Vagina (tissue), 2 donors: ENCODE measurements at regions not wholly inside any gene's neighbourhood (a gene's known extent, or its start where the extent isn't known, plus 50 kb on each side); places are given as distances from the start of the nearest gene placed in this dataset.

ENCODE experiments used
- DNase-seq, 2 donors: peaks; one replicate each; pipeline ENCODE4 v3.0.0-alpha.2; 2017; ENCODE audit errors: extremely low spot score in 2 of 2
- H3K27ac ChIP-seq: fragments of 200-600 bp; sonication (generic); one replicate; pipeline ENCODE4 v1.5.1; 2019
- H3K27me3 ChIP-seq: fragments of 200-600 bp; sonication (generic); one replicate; pipeline ENCODE4 v1.5.1; 2019
- H3K36me3 ChIP-seq, 2 donors: fragments of 200-600 bp; sonication (generic); one replicate each; pipeline ENCODE4 v1.5.1; 2017 to 2019
- H3K4me1 ChIP-seq: fragments of 200-600 bp; sonication (generic); one replicate; pipeline ENCODE4 v1.5.1; 2019
- H3K4me3 ChIP-seq, 2 donors: fragments of 200-600 bp; sonication (generic); 1 replicate in 1 of 2; 2 replicates in 1 of 2; pipeline ENCODE4 v1.5.1; 2016 to 2019
- H3K9me3 ChIP-seq: fragments of 200-600 bp; sonication (generic); one replicate; pipeline ENCODE4 v1.5.1; 2019
- CTCF ChIP-seq, 3 experiments: fragments of 450-650 bp in 2 of 3; fragments of 200-600 bp in 1 of 3; sonication (generic) in 1 of 3; IDR thresholded peaks; one replicate each; pipeline ENCODE4 v1.5.1; 2017 to 2019; ENCODE audit warnings: antibody characterized with exemption in 3 of 3, mild to moderate bottlenecking in 2 of 3, moderate library complexity in 2 of 3
- POLR2A ChIP-seq, 2 donors: fragments of 450-650 bp; IDR thresholded peaks; one replicate each; pipeline ENCODE4 v1.6.1; 2017; ENCODE audit warnings: antibody characterized with exemption in 2 of 2, mild to moderate bottlenecking in 2 of 2, moderate library complexity in 2 of 2
- POLR2AphosphoS5 ChIP-seq, 2 donors: sonication (generic); formaldehyde crosslinking; IDR thresholded peaks; one replicate each; pipeline ENCODE4 v1.9.0; 2017; ENCODE audit warnings: antibody characterized with exemption in 2 of 2, mild to moderate bottlenecking in 2 of 2, low read depth in 1 of 2; ENCODE audit not compliant: insufficient read depth in 1 of 2
- intact Hi-C: fragments of 100-400 bp; cut with DNase I; formaldehyde crosslinking; loops from one replicate; pipeline ENCODE4 v1.15.1; 2023

GRCh38 chr7:91517201-91517785 is 253.1 kb downstream of the FZD1 start:
- DNase-seq: no peak
- Histone ChIP-seq H3K4me1 (no peaks in the 10 kb centered on the region), H3K27me3 (no peaks in the 10 kb centered on the region), H3K36me3 (no peaks in the 10 kb centered on the region), H3K27ac (no peak overlapping the region), H3K4me3 (no peak overlapping the region), H3K9me3 (no peaks in the 10 kb centered on the region)
- TF ChIP-seq POLR2A (IDR thresholded peaks at IDR 0.05) (no peak), CTCF (IDR thresholded peaks at IDR 0.05) (no peak), POLR2AphosphoS5 (IDR thresholded peaks at IDR 0.05; ENCODE audit: insufficient read depth in 1 of 2, low read depth in 1 of 2) (no peak)
- intact Hi-C loops: no loop called here

- Histone ChIP-seq H3K9me3 (no peaks in the 10 kb centered on the region), H3K4me1 (no peaks in the 10 kb centered on the region), H3K27me3 (no peaks in the 10 kb centered on the region), H3K4me3 (no peak overlapping the region), H3K36me3 (no peaks in the 10 kb centered on the region), H3K27ac (no peak overlapping the region)
- no peak for DNase-seq
- TF ChIP-seq POLR2A (IDR thresholded peaks at IDR 0.05) (no peak), CTCF (IDR thresholded peaks at IDR 0.05) (no peak), POLR2AphosphoS5 (IDR thresholded peaks at IDR 0.05; ENCODE audit: insufficient read depth in 1 of 2, low read depth in 1 of 2) (no peak)
- intact Hi-C loops: no loop called here
Observed at GRCh38 chr7:91518058-91518457, 253.8 kb downstream of the FZD1 start.

GRCh38 chr7:91519241-91520158 is 255.3 kb downstream of the FZD1 start:
- H3K27ac ChIP-seq: no peak overlapping the region
- no peak for TF ChIP-seq CTCF (IDR thresholded peaks at IDR 0.05)
- no peak for TF ChIP-seq POLR2AphosphoS5 (IDR thresholded peaks at IDR 0.05; ENCODE audit: insufficient read depth in 1 of 2, low read depth in 1 of 2)
- TF ChIP-seq POLR2A (IDR thresholded peaks at IDR 0.05): no peak
- intact Hi-C loops: no loop called here
- no peaks in the 10 kb centered on the region for H3K9me3 ChIP-seq
- no peaks in the 10 kb centered on the region for H3K4me1 ChIP-seq
- H3K4me3 ChIP-seq: no peak overlapping the region
- no peaks in the 10 kb centered on the region for H3K27me3 ChIP-seq
- no peak for DNase-seq
- no peaks in the 10 kb centered on the region for H3K36me3 ChIP-seq

- intact Hi-C loops: no loop called here
- Histone ChIP-seq H3K36me3 (no peaks in the 10 kb centered on the region), H3K9me3 (no peaks in the 10 kb centered on the region), H3K27ac (no peak overlapping the region), H3K27me3 (no peaks in the 10 kb centered on the region), H3K4me3 (no peak overlapping the region), H3K4me1 (no peaks in the 10 kb centered on the region)
- DNase-seq: no peak
- TF ChIP-seq POLR2A (IDR thresholded peaks at IDR 0.05) (no peak), CTCF (IDR thresholded peaks at IDR 0.05) (no peak), POLR2AphosphoS5 (IDR thresholded peaks at IDR 0.05; ENCODE audit: insufficient read depth in 1 of 2, low read depth in 1 of 2) (no peak)
Observed at GRCh38 chr7:91520645-91521044, 256.4 kb downstream of the FZD1 start.

- Histone ChIP-seq H3K36me3 (no peaks in the 10 kb centered on the region), H3K9me3 (no peaks in the 10 kb centered on the region), H3K4me3 (no peak overlapping the region), H3K27me3 (no peaks in the 10 kb centered on the region), H3K27ac (no peak overlapping the region), H3K4me1 (no peaks in the 10 kb centered on the region)
- intact Hi-C loops: no loop called here
- no peak for DNase-seq
- TF ChIP-seq POLR2A (IDR thresholded peaks at IDR 0.05) (no peak), CTCF (IDR thresholded peaks at IDR 0.05) (no peak), POLR2AphosphoS5 (IDR thresholded peaks at IDR 0.05; ENCODE audit: insufficient read depth in 1 of 2, low read depth in 1 of 2) (no peak)
Observed at GRCh38 chr7:91526404-91526803, 262.2 kb downstream of the FZD1 start.
